HG03442 (cell line): ENCODE measurements at regions not wholly inside any gene's neighbourhood (a gene's known extent, or its start where the extent isn't known, plus 50 kb on each side); places are given as distances from the start of the nearest gene placed in this dataset.
"Not testable (repeated sequence)": the region's sequence is repeated elsewhere in the genome, so short reads cannot be mapped to it uniquely, and the experiment has no call there.

ENCODE experiments used
- ATAC-seq: cut with Tn5 transposase; IDR thresholded peaks from one replicate; pipeline ENCODE4 v1.9.1; 2021; ENCODE audit warnings: mild to moderate bottlenecking, moderate library complexity; ENCODE audit not compliant: unreplicated experiment

DNA sequence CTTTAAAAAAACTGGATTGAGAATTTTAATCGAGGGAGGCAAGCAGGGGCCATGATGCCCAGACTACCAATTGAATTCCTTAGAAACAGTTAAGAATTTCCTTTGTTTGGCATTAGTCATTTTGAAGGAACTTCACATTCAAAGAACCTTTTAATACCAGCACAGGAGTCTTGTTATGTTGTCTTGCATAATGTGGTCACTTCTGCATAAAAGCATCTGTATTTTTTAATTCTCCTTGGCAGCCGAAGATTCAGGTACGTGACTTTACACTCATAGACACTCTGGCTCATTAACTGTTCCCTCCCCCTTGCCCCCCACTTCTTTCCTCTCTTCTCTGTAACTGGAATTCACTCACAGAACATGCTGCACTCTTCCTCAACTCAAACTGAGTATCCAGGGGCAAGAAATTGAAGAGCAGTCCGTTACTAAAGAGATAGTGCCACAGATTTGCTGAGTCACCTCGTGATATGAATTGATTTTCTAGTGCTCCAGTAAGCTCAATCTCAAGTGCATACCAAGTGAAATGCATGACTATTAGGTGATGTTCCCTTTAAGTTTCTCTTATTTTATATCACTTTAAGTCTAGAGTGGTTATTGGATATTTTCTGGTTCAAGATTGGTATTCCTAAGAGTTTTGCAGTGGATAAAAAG, 572.2 kb upstream of the SOX9 start:
- no peak for ATAC-seq

GRCh38 chr17:71550675-71551074, 570.1 kb upstream of the SOX9 start:
- ATAC-seq, result no peak

DNA sequence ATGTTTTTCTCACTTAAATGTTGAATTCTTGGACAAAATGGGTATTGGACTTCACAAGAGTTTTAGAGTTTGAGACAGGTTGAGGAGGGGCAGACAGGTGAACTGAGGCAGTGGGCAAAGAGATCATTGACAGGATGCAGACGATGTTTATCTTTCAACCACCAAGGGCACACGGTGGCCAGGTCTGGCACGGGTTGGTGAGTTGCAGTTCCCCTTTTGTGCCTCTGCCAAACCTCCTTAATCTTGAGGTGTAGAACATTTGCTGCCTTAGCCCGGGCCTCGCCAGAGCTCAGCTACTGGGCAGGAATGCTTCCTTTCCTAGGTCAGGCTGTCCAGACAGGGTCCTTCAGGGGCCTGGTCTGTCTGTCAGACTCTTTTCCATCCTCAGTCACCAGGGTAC, 567.4 kb upstream of the SOX9 start:
- ATAC-seq, result no peak

DNA sequence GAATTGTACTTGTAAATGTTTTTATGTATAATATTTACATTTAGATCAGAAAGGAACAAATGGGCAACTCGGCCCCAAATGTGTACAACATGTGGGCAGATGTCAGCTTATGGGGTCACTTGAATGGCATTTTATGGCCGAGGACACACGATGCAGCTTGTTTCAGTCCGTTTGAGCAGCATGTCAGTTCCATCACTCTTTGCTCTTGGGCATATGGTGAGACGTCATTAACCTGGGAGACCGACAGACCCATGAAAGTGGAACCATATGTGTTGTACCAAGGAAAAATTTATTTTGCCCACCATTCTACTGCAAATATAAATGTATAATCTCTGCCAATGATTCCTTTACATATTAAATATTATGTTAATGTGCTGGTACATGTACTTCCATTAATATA, 561.9 kb upstream of the SOX9 start:
- ATAC-seq, result no peak

DNA sequence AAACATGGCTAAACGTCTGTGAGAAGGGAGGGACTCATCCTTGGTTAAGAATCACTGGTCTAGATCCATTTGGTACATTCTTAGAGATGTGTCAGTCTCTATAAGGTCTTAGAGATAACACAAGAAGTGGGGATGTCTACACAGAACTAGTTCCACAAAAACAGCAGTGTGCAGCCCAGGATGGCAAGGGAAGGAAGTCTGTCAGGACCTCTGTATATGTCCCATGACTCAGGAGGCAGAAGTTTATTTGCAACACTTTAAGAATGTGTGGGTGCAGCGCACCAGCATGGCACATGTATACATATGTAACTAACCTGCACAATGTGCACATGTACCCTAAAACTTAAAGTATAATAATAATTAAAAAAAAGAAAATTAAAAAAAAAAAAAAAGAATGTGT, 548.5 kb upstream of the SOX9 start:
- ATAC-seq, result no peak

- ATAC-seq, result no peak
Observed at GRCh38 chr17:71578446-71578845, 542.4 kb upstream of the SOX9 start.

- ATAC-seq, result no peak
Observed at GRCh38 chr17:71580220-71580619, 540.6 kb upstream of the SOX9 start.

DNA sequence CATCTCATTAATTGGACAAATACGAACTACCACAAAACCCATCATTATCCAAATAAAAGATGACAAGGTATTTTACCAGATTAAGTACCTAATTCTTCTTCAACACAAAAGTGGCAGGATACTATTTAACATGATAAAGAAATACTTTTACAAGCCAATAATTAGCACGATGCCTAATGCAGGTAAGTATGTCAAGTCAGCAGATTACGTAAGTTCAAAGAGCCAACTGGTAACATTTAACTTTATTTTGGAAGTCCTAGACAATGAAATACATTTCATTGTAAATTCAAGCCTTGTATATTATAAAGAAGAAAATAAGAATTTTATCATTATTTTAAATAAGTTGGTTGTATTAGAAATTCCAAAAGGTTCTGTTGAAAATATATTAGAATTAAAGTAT, 535.3 kb upstream of the SOX9 start:
- no peak for ATAC-seq

DNA sequence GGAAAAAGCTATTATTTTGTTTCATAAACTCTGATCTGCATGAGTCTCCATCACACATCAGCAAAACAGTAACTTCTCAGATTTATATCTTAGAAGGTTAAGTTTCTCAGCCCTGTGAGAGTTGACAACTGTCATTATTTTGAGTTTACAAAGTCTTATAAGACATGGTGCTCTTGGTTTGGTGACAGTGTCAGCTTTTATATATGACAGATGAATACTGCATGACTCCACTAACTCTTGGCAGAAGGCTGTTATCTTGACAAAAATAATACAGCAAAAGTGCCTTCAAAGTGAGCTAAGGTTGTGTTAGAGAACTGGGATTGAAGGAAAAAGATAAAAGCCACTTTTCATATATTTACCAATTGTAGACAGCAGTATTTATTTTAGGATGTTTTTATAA, 528.4 kb upstream of the SOX9 start:
- no peak for ATAC-seq

GRCh38 chr17:71593078-71593477, 527.7 kb upstream of the SOX9 start:
- ATAC-seq, result no peak

DNA sequence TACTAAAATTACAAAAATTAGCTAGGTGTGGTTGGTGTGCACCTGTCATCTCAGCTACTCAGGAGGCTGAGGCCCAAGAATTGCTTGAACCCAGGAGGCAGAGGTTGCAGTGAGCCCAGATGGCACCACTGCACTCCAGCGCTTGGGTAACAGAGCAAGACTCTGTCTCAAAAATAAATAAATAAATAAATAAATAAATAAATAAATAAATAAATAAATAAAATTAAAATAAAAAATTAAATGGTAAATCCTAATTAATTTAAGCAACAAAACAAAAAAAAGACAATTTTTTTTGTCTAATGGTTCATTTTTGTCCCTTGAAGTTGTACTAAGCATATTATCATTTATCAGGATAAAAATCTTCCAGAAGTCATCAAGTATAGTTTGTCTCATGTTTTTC, 521.2 kb upstream of the SOX9 start:
- not testable (repeated sequence) for ATAC-seq

GRCh38 chr17:71600137-71600789, 520.6 kb upstream of the SOX9 start:
- no peak for ATAC-seq

DNA sequence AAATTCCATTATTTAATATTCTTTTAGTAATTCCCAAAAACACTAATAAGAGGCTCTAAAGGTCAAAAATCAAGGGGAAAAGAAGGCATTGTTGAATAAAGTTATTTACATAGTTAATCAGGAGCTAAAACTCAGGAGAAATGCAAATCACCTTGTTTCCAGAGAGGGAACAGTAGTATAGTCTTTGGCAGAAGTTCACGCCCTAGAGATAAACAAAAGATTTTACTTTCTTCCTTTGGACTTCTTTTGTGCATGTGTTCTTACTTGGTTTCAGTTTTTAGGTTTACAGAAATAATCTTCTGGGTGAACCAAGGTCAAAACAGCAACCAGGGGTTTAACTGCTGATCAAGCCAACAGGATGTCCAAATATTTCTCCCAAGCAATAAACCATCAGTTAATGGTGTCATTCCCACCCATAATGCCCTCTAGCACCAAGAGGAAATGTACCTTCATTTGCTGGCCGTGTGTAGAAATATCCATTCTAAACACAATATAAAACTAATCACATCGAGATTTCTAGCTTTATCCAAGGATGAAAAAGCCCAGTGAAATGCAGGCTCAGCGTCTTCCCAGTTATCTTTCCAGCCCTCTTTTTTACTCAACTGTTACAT, 518.8 kb upstream of the SOX9 start:
- no peak for ATAC-seq

- no peak for ATAC-seq
Observed at GRCh38 chr17:71613996-71614395, 506.8 kb upstream of the SOX9 start.

DNA sequence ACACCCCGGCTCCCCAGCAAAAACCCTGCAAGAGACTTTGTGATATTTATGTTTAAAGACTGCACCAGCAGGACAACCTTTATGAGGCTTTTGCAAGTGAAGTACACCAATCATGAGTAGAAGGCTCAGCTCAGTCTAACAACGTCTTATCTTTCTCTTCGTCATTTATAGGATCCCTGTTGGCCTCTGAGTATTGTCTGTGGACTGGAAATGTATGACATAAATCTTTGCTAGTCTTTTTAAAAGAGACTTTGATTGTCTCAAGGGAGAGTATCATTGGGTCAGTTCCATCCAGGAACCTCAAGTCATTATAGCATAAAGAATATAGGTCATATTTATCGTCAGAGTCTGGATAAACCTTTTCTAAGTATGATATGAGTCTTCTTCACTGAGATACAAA, 505.0 kb upstream of the SOX9 start:
- ATAC-seq, result no peak

GRCh38 chr17:71617767-71618166, 503.1 kb upstream of the SOX9 start:
- not testable (repeated sequence) for ATAC-seq

- no peak for ATAC-seq
Observed at GRCh38 chr17:71625330-71625729, 495.5 kb upstream of the SOX9 start.

- no peak for ATAC-seq
Observed at GRCh38 chr17:71628306-71628705, 492.5 kb upstream of the SOX9 start.

DNA sequence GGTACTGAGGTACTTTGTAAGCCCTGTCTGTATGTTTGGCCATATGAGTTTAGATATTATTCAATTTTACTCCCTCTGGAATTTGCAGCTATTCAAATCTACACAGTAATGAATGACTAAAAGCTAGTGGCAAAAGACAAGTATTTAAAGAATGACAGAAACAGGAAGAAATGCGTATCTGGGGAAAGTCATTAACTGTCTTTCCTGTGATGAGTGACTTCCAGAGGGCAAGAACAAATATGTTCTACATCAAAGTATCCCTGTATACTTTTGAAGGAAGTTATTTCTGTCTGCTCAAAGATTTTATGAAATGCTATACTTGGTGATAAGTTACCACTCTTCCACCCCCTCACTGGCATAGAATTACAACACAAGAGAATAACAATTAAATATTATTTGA, 489.3 kb upstream of the SOX9 start:
- ATAC-seq, result no peak

- ATAC-seq, result no peak
Observed at GRCh38 chr17:71632328-71632727, 488.5 kb upstream of the SOX9 start.

- no peak for ATAC-seq
Observed at GRCh38 chr17:71633391-71633849, 487.4 kb upstream of the SOX9 start.

- ATAC-seq, result no peak
Observed at GRCh38 chr17:71634376-71634775, 486.4 kb upstream of the SOX9 start.
